OCI-LY7 (cell line): ENCODE measurements at regions not wholly inside any gene's neighbourhood (a gene's known extent, or its start where the extent isn't known, plus 50 kb on each side); places are given as distances from the start of the nearest gene placed in this dataset.

ENCODE experiments used
- EZH2phosphoT487 ChIP-seq: fragments of 200-600 bp; sonication (generic); IDR thresholded peaks from 2 replicates; pipeline ENCODE4 v1.6.1; 2018; ENCODE audit warnings: low read depth, borderline replicate concordance, mild to moderate bottlenecking, mixed run types, antibody characterized with exemption, low read length, moderate library complexity, mixed read lengths
- TF ChIP-seq, protein P1 (sequence below): fragments of 200-600 bp; sonication (generic); conservative IDR thresholded peaks from 2 replicates; pipeline ENCODE4 v1.5.1; 2014; ENCODE audit warnings: mild to moderate bottlenecking, antibody characterized with exemption, low read length, moderate library complexity, mixed read lengths

DNA sequence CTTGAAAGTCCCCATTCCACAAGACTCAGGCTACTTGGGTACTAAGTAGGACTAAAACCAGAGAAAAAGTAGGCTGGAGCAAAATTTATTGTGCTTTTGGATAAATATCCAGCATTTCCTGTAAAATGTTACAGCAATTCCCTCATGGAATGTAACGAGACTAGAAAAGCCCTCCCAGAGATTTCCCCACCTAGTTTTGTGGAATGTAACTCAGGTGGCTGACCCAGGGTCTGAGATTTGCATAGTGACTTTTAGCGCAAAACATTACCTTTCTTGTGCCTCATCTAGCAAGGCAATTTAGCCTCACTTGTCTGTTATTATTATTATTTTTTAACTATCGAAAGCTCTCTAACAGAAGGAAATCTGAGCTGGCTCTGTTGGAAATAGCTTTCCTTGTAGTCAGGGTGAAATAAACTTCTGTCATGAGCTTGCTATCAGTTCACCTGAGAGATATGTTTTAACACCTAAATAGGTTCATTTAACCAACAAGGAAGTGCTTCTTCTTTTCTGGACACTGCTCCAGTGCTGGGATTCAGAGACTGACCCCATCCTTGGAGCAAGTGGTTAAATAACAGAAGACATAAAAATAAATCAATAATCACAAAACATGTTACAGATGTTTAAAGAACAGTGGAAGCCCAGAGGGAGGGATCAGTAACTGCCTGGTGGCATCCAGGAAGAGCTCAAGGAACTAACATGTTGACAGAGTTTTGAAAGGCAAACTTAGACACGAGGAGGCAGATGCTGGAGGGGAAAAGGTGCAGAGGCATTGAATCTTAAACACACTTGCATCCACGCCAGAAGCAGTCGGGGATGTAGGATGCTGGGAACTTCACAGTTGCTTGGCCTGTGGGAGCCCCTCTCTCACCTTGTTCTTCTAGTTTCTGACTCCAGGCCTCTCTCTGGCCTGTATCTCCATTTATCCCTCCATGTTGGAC lies 68.3 kb upstream of the RHOU start:
- TF ChIP-seq, protein P1, sequence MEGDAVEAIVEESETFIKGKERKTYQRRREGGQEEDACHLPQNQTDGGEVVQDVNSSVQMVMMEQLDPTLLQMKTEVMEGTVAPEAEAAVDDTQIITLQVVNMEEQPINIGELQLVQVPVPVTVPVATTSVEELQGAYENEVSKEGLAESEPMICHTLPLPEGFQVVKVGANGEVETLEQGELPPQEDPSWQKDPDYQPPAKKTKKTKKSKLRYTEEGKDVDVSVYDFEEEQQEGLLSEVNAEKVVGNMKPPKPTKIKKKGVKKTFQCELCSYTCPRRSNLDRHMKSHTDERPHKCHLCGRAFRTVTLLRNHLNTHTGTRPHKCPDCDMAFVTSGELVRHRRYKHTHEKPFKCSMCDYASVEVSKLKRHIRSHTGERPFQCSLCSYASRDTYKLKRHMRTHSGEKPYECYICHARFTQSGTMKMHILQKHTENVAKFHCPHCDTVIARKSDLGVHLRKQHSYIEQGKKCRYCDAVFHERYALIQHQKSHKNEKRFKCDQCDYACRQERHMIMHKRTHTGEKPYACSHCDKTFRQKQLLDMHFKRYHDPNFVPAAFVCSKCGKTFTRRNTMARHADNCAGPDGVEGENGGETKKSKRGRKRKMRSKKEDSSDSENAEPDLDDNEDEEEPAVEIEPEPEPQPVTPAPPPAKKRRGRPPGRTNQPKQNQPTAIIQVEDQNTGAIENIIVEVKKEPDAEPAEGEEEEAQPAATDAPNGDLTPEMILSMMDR: no peak
- TF ChIP-seq EZH2phosphoT487: no peak
